Transverse colon (tissue), 3 donors: ENCODE measurements at regions not wholly inside any gene's neighbourhood (a gene's known extent, or its start where the extent isn't known, plus 50 kb on each side); places are given as distances from the start of the nearest gene placed in this dataset.

Source experiments
- EP300 ChIP-seq: sonication (generic); formaldehyde crosslinking; IDR thresholded peaks from one replicate; pipeline ENCODE4 v1.6.1; 2017; ENCODE audit warnings: antibody characterized with exemption, low read depth
- POLR2A ChIP-seq: fragments of 450-650 bp; IDR thresholded peaks from one replicate; pipeline ENCODE4 v1.6.1; 2016; ENCODE audit warnings: antibody characterized with exemption, mild to moderate bottlenecking, moderate library complexity
- TF ChIP-seq, protein P1 (sequence below), 5 experiments: fragments of 200-600 bp in 3 of 5; fragments of 450-650 bp in 2 of 5; sonication (generic) in 3 of 5; IDR thresholded peaks; 1 replicate in 2 of 5; 2 replicates in 3 of 5; pipeline ENCODE4 v1.5.1; 2016 to 2017; ENCODE audit warnings: antibody characterized with exemption in 5 of 5, inconsistent platforms in 3 of 5, mild to moderate bottlenecking in 2 of 5, moderate library complexity in 1 of 5

DNA sequence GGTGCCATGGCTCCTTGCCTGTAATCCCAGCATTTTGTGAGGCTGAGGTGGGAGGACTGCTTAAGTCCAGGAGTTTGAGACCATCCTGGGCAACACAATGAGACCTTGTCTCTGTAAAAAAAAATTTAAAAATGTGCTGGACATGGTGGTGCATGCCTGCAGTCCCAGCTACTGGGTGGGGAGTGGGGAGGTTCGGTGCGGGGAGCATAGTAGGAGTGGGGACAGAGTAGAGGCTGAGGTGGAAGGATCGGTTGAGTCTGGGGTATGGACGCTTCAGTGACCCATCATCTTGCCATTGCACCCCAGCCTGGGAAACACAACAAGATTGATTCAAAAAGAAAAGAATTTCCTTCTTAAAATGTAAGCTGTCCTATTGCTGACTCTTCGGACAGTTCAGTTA lies 1490.0 kb upstream of the GBE1 start:
- TF ChIP-seq, protein P1, sequence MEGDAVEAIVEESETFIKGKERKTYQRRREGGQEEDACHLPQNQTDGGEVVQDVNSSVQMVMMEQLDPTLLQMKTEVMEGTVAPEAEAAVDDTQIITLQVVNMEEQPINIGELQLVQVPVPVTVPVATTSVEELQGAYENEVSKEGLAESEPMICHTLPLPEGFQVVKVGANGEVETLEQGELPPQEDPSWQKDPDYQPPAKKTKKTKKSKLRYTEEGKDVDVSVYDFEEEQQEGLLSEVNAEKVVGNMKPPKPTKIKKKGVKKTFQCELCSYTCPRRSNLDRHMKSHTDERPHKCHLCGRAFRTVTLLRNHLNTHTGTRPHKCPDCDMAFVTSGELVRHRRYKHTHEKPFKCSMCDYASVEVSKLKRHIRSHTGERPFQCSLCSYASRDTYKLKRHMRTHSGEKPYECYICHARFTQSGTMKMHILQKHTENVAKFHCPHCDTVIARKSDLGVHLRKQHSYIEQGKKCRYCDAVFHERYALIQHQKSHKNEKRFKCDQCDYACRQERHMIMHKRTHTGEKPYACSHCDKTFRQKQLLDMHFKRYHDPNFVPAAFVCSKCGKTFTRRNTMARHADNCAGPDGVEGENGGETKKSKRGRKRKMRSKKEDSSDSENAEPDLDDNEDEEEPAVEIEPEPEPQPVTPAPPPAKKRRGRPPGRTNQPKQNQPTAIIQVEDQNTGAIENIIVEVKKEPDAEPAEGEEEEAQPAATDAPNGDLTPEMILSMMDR (IDR thresholded peaks at IDR 0.05) = no peak
- TF ChIP-seq POLR2A (no peak), EP300 (no peak)
